ENCODE measurements at regions not wholly inside any gene's neighbourhood (a gene's known extent, or its start where the extent isn't known, plus 50 kb on each side); places are given as distances from the start of the nearest gene placed in this dataset.
"Not testable (repeated sequence)": the region's sequence is repeated elsewhere in the genome, so short reads cannot be mapped to it uniquely, and the experiment has no call there.

GRCh38 chr18:49682803-49683190, 120.9 kb downstream of the LIPG start:
- TF ChIP-seq PATZ1 (CRISPR knock-in tag; IDR thresholded peaks at IDR 0.05; ENCODE audit: borderline replicate concordance); TOX (CRISPR knock-in tag; IDR thresholded peaks at IDR 0.05; ENCODE audit: borderline replicate concordance); ZFP30 (CRISPR knock-in tag; IDR thresholded peaks at IDR 0.05); TCF4 (CRISPR knock-in tag; IDR thresholded peaks at IDR 0.05; ENCODE audit: borderline replicate concordance); ZNF8 (CRISPR knock-in tag; IDR thresholded peaks at IDR 0.05); PPARA (CRISPR knock-in tag; IDR thresholded peaks at IDR 0.05; ENCODE audit: borderline replicate concordance); ZFP3 (CRISPR knock-in tag; IDR thresholded peaks at IDR 0.05); SNAI2 (CRISPR knock-in tag; IDR thresholded peaks at IDR 0.05); ARNTL (CRISPR knock-in tag; IDR thresholded peaks at IDR 0.05; ENCODE audit: borderline replicate concordance, low read depth); ZNF70 (CRISPR knock-in tag; IDR thresholded peaks at IDR 0.05); OSR1 (CRISPR knock-in tag; IDR thresholded peaks at IDR 0.05); BACH2 (CRISPR knock-in tag; IDR thresholded peaks at IDR 0.05; ENCODE audit: borderline replicate concordance): not testable (repeated sequence)

Data from SK-N-SH treated with all-trans-retinoic acid at 6 μM for 48 hours (cell line).